Suprapubic skin (tissue), 4 donors: ENCODE measurements at regions not wholly inside any gene's neighbourhood (a gene's known extent, or its start where the extent isn't known, plus 50 kb on each side); places are given as distances from the start of the nearest gene placed in this dataset.

Source experiments
- DNase-seq, 2 donors: peaks; one replicate each; pipeline ENCODE4 v3.0.0-alpha.2; 2019; ENCODE audit warnings: low spot score in 2 of 2
- H3K27ac ChIP-seq: fragments of 200-600 bp; sonication (generic); one replicate; pipeline ENCODE4 v1.5.1; 2019
- H3K27me3 ChIP-seq: fragments of 200-600 bp; sonication (generic); one replicate; pipeline ENCODE4 v1.5.1; 2019
- H3K36me3 ChIP-seq: fragments of 200-600 bp; sonication (generic); one replicate; pipeline ENCODE4 v1.5.1; 2019
- H3K4me1 ChIP-seq: fragments of 200-600 bp; sonication (generic); one replicate; pipeline ENCODE4 v1.5.1; 2019
- H3K4me3 ChIP-seq: fragments of 200-600 bp; sonication (generic); one replicate; pipeline ENCODE4 v1.5.1; 2019; ENCODE audit warnings: mild to moderate bottlenecking
- H3K9me3 ChIP-seq: fragments of 200-600 bp; sonication (generic); one replicate; pipeline ENCODE4 v1.5.1; 2019
- EP300 ChIP-seq: sonication (generic); formaldehyde crosslinking; IDR thresholded peaks from one replicate; pipeline ENCODE4 v1.6.1; 2017; ENCODE audit warnings: antibody characterized with exemption
- POLR2A ChIP-seq, 2 donors: fragments of 450-650 bp; IDR thresholded peaks; one replicate each; pipeline ENCODE4 v1.6.1; 2017; ENCODE audit warnings: antibody characterized with exemption in 2 of 2, mild to moderate bottlenecking in 2 of 2, moderate library complexity in 2 of 2
- POLR2AphosphoS5 ChIP-seq, 3 donors: sonication (generic); formaldehyde crosslinking; IDR thresholded peaks; one replicate each; pipeline ENCODE4 v1.6.1; 2017; ENCODE audit warnings: antibody characterized with exemption in 3 of 3
- WGBS: methylation state at CpG from one replicate; pipeline ENCODE4 v1.1.5; 2018; 5-methylcytosine and 5-hydroxymethylcytosine counted together
- TF ChIP-seq, protein P1 (sequence below), 2 donors: fragments of 200-600 bp in 1 of 2; fragments of 450-650 bp in 1 of 2; sonication (generic) in 1 of 2; IDR thresholded peaks; one replicate each; pipeline ENCODE4 v1.5.1; 2016 to 2019; ENCODE audit warnings: antibody characterized with exemption in 2 of 2, mild to moderate bottlenecking in 1 of 2, moderate library complexity in 1 of 2

DNA sequence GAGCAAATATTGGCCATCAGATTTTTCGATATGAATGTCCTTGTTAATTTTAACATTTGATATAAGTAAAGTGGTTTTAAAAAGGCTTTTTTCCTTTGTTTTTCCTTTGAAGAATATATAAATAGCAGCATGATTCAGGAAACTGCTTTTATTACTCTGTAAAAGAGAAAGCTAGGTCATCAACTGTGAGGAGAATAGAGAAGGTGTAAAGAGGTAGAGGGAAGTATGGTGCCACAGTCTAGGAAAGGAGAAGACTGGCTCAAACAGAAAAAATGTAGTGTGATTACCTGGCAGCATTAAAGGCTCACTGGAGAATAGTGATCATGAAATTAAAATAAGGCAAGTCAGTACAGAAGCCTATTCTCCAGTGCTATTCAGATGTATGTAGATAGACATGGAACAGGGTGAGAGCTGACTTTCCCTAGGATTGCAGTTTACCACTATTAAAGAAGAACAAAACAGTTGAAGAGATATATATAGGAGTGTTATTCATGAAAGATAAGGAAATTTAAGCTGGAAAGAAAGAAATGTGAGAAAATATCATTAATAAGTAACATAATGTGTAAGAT is 1115.9 kb upstream of the PCDH9 start:
- Histone ChIP-seq H3K4me3 (no peak overlapping the region), H3K9me3 (peaks cover 6% of the 10 kb centered on the region), H3K4me1 (no peaks in the 10 kb centered on the region), H3K36me3 (no peaks in the 10 kb centered on the region), H3K27ac (no peak overlapping the region), H3K27me3 (no peaks in the 10 kb centered on the region)
- 90% methylated on average over 1 of the region's 1 CpG for WGBS
- DNase-seq: no peak
- no peak for TF ChIP-seq EP300
- no peak for TF ChIP-seq POLR2A (IDR thresholded peaks at IDR 0.05)
- TF ChIP-seq, protein P1, sequence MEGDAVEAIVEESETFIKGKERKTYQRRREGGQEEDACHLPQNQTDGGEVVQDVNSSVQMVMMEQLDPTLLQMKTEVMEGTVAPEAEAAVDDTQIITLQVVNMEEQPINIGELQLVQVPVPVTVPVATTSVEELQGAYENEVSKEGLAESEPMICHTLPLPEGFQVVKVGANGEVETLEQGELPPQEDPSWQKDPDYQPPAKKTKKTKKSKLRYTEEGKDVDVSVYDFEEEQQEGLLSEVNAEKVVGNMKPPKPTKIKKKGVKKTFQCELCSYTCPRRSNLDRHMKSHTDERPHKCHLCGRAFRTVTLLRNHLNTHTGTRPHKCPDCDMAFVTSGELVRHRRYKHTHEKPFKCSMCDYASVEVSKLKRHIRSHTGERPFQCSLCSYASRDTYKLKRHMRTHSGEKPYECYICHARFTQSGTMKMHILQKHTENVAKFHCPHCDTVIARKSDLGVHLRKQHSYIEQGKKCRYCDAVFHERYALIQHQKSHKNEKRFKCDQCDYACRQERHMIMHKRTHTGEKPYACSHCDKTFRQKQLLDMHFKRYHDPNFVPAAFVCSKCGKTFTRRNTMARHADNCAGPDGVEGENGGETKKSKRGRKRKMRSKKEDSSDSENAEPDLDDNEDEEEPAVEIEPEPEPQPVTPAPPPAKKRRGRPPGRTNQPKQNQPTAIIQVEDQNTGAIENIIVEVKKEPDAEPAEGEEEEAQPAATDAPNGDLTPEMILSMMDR (IDR thresholded peaks at IDR 0.05): no peak
- TF ChIP-seq POLR2AphosphoS5 (IDR thresholded peaks at IDR 0.05): no peak

DNA sequence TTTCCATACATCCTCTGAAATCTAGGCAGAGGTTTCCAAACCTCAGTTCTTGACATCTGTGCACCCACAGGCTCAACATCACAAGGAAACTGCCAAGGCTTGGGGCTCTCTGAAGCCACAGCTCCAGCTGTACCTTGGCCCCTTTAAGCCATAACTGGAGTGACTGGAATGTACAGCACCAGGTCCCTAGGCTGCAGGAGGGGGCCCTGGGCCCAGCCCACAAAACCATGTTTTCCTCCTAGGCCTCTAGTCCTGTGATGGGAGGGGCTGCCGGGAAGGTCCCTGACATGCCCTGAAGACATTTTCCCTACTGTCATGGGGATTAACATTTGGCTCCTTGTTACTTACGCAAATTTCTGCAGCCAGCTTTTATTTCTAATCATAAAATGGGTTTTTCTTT is 1093.0 kb upstream of the PCDH9 start:
- WGBS: 62% methylated on average over 2 of the region's 2 CpGs
- H3K36me3 ChIP-seq: no peaks in the 10 kb centered on the region
- H3K27me3 ChIP-seq: no peaks in the 10 kb centered on the region
- H3K4me1 ChIP-seq: no peaks in the 10 kb centered on the region
- no peak for DNase-seq
- H3K4me3 ChIP-seq: no peak overlapping the region
- H3K27ac ChIP-seq: no peak overlapping the region
- TF ChIP-seq POLR2AphosphoS5 (IDR thresholded peaks at IDR 0.05) (no peak), EP300 (no peak), POLR2A (IDR thresholded peaks at IDR 0.05) (no peak)
- TF ChIP-seq, protein P1 (IDR thresholded peaks at IDR 0.05): no peak
- H3K9me3 ChIP-seq: peaks cover 13% of the 10 kb centered on the region

DNA sequence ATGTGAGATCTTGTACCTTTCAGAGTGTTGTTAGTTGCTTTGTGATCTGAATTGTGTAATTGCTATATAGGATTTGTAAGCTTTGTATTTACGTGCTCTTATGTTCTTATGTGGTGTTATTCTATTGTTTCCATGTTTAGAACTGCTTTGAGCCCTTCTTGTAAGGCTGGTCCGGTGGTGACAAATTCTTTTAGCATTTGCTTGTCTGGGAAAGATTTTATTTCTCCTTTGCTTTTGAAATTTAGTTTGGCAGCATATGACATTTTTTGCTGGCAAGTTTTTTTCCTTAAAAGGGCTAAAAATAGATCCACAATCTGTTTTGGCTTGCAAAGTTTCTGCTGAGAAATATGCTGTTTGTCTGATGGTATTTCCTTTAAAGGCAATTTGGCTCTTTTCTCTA is 1089.2 kb upstream of the PCDH9 start:
- Histone ChIP-seq H3K36me3 (no peaks in the 10 kb centered on the region), H3K27ac (no peak overlapping the region), H3K27me3 (no peaks in the 10 kb centered on the region), H3K4me1 (no peaks in the 10 kb centered on the region), H3K9me3 (peaks cover 11% of the 10 kb centered on the region), H3K4me3 (no peak overlapping the region)
- WGBS: 78% methylated on average over 2 of the region's 2 CpGs
- DNase-seq: no peak
- TF ChIP-seq, protein P1 (IDR thresholded peaks at IDR 0.05): no peak
- TF ChIP-seq POLR2A (IDR thresholded peaks at IDR 0.05) (no peak), POLR2AphosphoS5 (IDR thresholded peaks at IDR 0.05) (no peak), EP300 (no peak)

DNA sequence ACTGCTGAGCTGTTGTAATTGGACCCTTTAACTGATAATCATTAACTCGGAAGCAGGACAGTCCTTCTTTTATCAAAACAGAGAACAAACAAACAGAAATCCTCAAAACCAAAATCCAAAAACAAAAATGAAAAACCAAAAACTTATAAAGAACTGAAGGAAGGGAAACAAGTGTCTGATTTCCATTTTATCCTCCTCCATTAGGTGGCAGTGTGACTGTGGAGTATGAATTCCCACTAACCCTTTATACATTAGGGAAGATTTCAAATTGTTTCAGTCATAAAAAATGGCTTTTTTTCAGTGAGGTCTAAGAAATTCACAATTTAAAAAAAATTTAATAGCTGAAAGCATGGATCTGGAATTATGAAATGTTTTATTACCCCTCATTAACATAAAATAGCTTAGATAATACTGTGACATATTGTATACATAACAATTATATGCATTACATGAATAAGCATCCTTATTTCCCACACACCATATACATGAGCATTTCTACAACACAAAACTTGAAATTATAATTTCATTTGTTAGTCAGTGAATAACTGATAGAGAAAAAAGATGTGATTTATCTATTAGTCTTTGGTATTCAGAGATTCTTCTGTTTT is 1074.3 kb upstream of the PCDH9 start:
- no peak overlapping the region for H3K27ac ChIP-seq
- 45% methylated on average over 1 of the region's 1 CpG for WGBS
- no peaks in the 10 kb centered on the region for H3K4me1 ChIP-seq
- no peaks in the 10 kb centered on the region for H3K9me3 ChIP-seq
- H3K36me3 ChIP-seq: no peaks in the 10 kb centered on the region
- H3K27me3 ChIP-seq: no peaks in the 10 kb centered on the region
- DNase-seq: no peak
- no peak overlapping the region for H3K4me3 ChIP-seq
- TF ChIP-seq EP300 (no peak), POLR2AphosphoS5 (IDR thresholded peaks at IDR 0.05) (no peak), POLR2A (IDR thresholded peaks at IDR 0.05) (no peak)
- TF ChIP-seq, protein P1 (IDR thresholded peaks at IDR 0.05): no peak

DNA sequence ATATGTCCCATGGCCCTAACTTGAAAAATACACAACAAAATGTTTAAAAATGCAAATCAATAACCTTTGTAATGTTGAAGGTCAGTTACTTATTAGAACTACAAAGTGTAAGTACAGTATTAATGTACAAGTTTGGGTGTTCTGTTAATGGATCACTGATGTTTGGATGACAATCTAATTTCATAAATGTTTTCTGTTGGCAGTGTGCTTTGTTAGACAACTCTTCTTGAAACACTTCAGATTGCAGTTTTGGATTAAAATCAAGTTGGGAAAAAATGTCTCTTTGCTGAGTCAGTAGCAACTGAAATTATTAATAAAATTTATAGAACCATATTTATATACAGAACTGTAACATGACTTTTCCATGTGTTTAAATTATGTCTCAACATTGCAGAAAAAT is 1063.5 kb upstream of the PCDH9 start:
- Histone ChIP-seq H3K4me3 (no peak overlapping the region), H3K27me3 (no peaks in the 10 kb centered on the region), H3K9me3 (no peaks in the 10 kb centered on the region), H3K36me3 (no peaks in the 10 kb centered on the region), H3K27ac (no peak overlapping the region), H3K4me1 (no peaks in the 10 kb centered on the region)
- TF ChIP-seq, protein P1 (IDR thresholded peaks at IDR 0.05): no peak
- TF ChIP-seq EP300 (no peak), POLR2AphosphoS5 (IDR thresholded peaks at IDR 0.05) (no peak), POLR2A (IDR thresholded peaks at IDR 0.05) (no peak)
- no peak for DNase-seq
